H1 (cell line): ENCODE measurements at regions not wholly inside any gene's neighbourhood (a gene's known extent, or its start where the extent isn't known, plus 50 kb on each side); places are given as distances from the start of the nearest gene placed in this dataset.
A peak's percentile ranks its signal among the peaks of the same experiment; 100 is the strongest.

Experiments used
- CTCF ChIA-PET: fragments of 300-600 bp; sonication (Branson Sonifier 250); formaldehyde crosslinking; loops from one replicate; lab custom pipeline; 2021; ENCODE audit not compliant: partially characterized antibody; lab: Charles Lee
- POLR2A ChIA-PET: fragments of 300-600 bp; sonication (Branson Sonifier 250); formaldehyde crosslinking; loops from one replicate; lab custom pipeline; 2021; ENCODE audit warnings: inconsistent platforms; ENCODE audit not compliant: partially characterized antibody; lab: Charles Lee
- DNase-seq, 2 experiments: peaks; one replicate each; pipeline versions ENCODE4 v3.0.0 to v3.0.0-alpha.2; 2010 to 2022; ENCODE audit warnings: low spot score in 2 of 2, low read depth in 1 of 2, mixed read lengths in 1 of 2
- FAIRE-seq: peaks from 2 replicates; lab custom pipeline; 2011; peaks lifted over from hg19 to GRCh38; lab: Jason Lieb, UNC
- H2AFZ ChIP-seq: 2 replicates; pipeline ENCODE4 v1.8.1; 2012; ENCODE audit warnings: low read length, inconsistent platforms
- H2AK5ac ChIP-seq: 2 replicates; pipeline ENCODE4 v1.6.1; 2013; ENCODE audit warnings: low read depth, low read length
- H2BK120ac ChIP-seq: replicated peaks from 2 replicates; pipeline ENCODE3; 2013; ENCODE audit warnings: low read depth, low read length, inconsistent platforms
- H2BK12ac ChIP-seq: 2 replicates; pipeline ENCODE4 v1.6.1; 2013; ENCODE audit warnings: low read depth, low read length
- H2BK15ac ChIP-seq: 2 replicates; pipeline ENCODE4 v1.6.1; 2013; ENCODE audit warnings: low read length
- H2BK20ac ChIP-seq: 2 replicates; pipeline ENCODE4 v1.6.1; 2013; ENCODE audit warnings: low read length
- H2BK5ac ChIP-seq: 2 replicates; pipeline ENCODE4 v1.6.1; 2013; ENCODE audit warnings: low read depth, low read length
- H3K14ac ChIP-seq: 2 replicates; pipeline ENCODE4 v1.6.1; 2013; ENCODE audit warnings: inconsistent platforms; ENCODE audit not compliant: insufficient read length
- H3K18ac ChIP-seq: 2 replicates; pipeline ENCODE4 v1.6.1; 2013; ENCODE audit warnings: low read length; ENCODE audit errors: extremely low read depth
- H3K23ac ChIP-seq: 2 replicates; pipeline ENCODE4 v1.6.1; 2013; ENCODE audit warnings: inconsistent platforms; ENCODE audit not compliant: insufficient read length
- H3K23me2 ChIP-seq: 2 replicates; pipeline ENCODE4 v1.6.1; 2013; ENCODE audit warnings: low read depth, low read length
- H3K27ac ChIP-seq: 2 replicates; pipeline ENCODE4 v1.6.1; 2011; ENCODE audit warnings: low read depth, low read length, inconsistent platforms
- H3K27me3 ChIP-seq, 4 experiments: replicated peaks in 1 of 4; 1 replicate in 1 of 4; 2 replicates in 3 of 4; pipeline versions ENCODE4 v1.6.1 to v1.8.1; 2011 to 2013; ENCODE audit warnings: low read length in 3 of 4, mild to moderate bottlenecking in 3 of 4, inconsistent platforms in 2 of 4, mixed read lengths in 2 of 4, moderate library complexity in 1 of 4; ENCODE audit not compliant: control insufficient read depth in 3 of 4, insufficient read depth in 3 of 4; ENCODE audit errors: extremely low read depth in 1 of 4
- H3K36me3 ChIP-seq, 4 experiments: 2 replicates each; pipeline versions ENCODE4 v1.6.1 to v1.8.1; 2011 to 2013; ENCODE audit warnings: mild to moderate bottlenecking in 4 of 4, low read length in 3 of 4, moderate library complexity in 2 of 4, control low read depth in 1 of 4, inconsistent platforms in 1 of 4; ENCODE audit not compliant: insufficient read depth in 4 of 4, control insufficient read depth in 2 of 4
- H3K4ac ChIP-seq: replicated peaks from 2 replicates; pipeline ENCODE3; 2013; ENCODE audit warnings: low read length, low read depth, mixed read lengths, inconsistent platforms; ENCODE audit not compliant: insufficient read length
- H3K4me1 ChIP-seq, 4 experiments: replicated peaks in 1 of 4; 1 replicate in 1 of 4; 2 replicates in 3 of 4; pipeline versions ENCODE4 v1.6.1 to v1.8.1; 2011 to 2013; ENCODE audit warnings: low read length in 3 of 4, inconsistent platforms in 2 of 4, mixed read lengths in 1 of 4; ENCODE audit not compliant: insufficient read depth in 4 of 4, control insufficient read depth in 3 of 4
- H3K4me2 ChIP-seq, 2 experiments: 2 replicates each; pipeline versions ENCODE4 v1.6.1 to v1.8.1; 2011 to 2013; ENCODE audit warnings: low read depth in 2 of 2, low read length in 2 of 2, control low read depth in 1 of 2, inconsistent platforms in 1 of 2, mild to moderate bottlenecking in 1 of 2; ENCODE audit not compliant: insufficient read depth in 1 of 2
- H3K4me3 ChIP-seq, 4 experiments: fragments of 200-600, 300-600 bp in 1 of 4; sonication (generic), shearing (Covaris generic), sonication (Bioruptor Twin) in 1 of 4; 2 replicates each; pipeline versions ENCODE4 v1.5.1 to v1.8.1; 2011 to 2016; ENCODE audit warnings: low read length in 4 of 4, low read depth in 3 of 4, control low read depth in 2 of 4, inconsistent platforms in 2 of 4, mild to moderate bottlenecking in 2 of 4, mixed read lengths in 1 of 4, moderate library complexity in 1 of 4; ENCODE audit not compliant: insufficient read depth in 2 of 4; ENCODE audit errors: extremely low read depth in 1 of 4
- H3K56ac ChIP-seq: replicated peaks from 2 replicates; pipeline ENCODE3; 2013; ENCODE audit warnings: low read depth, mild to moderate bottlenecking, mixed read lengths, low read length, inconsistent platforms; ENCODE audit not compliant: insufficient read length
- H3K79me1 ChIP-seq: 2 replicates; pipeline ENCODE4 v1.6.1; 2013; ENCODE audit warnings: low read depth, low read length, control low read depth
- H3K79me2 ChIP-seq, 2 experiments: 2 replicates each; pipeline versions ENCODE4 v1.6.1 to v1.8.1; 2012 to 2013; ENCODE audit warnings: low read length in 2 of 2, mild to moderate bottlenecking in 2 of 2, inconsistent platforms in 1 of 2; ENCODE audit not compliant: insufficient read depth in 2 of 2, control insufficient read depth in 1 of 2
- H3K9ac ChIP-seq, 4 experiments: replicated peaks in 1 of 4; 1 replicate in 1 of 4; 2 replicates in 3 of 4; pipeline versions ENCODE4 v1.6.1 to v1.8.1; 2011 to 2013; ENCODE audit warnings: low read depth in 3 of 4, low read length in 3 of 4, control low read depth in 2 of 4, mild to moderate bottlenecking in 2 of 4, moderate library complexity in 2 of 4, inconsistent platforms in 1 of 4; ENCODE audit errors: extremely low read depth in 1 of 4
- H3K9me3 ChIP-seq, 2 experiments: 2 replicates each; pipeline versions ENCODE4 v1.6.1 to v1.8.1; 2012 to 2013; ENCODE audit warnings: mild to moderate bottlenecking in 2 of 2, moderate library complexity in 2 of 2, control low read depth in 1 of 2, inconsistent platforms in 1 of 2, low read depth in 1 of 2, low read length in 1 of 2, mixed read lengths in 1 of 2; ENCODE audit not compliant: insufficient read depth in 2 of 2
- H4K20me1 ChIP-seq, 2 experiments: replicated peaks in 1 of 2; 2 replicates each; pipeline versions ENCODE3 to v1.8.1; 2011 to 2013; ENCODE audit warnings: inconsistent platforms in 2 of 2, low read length in 2 of 2, mild to moderate bottlenecking in 1 of 2; ENCODE audit not compliant: insufficient read depth in 2 of 2, control insufficient read depth in 1 of 2
- H4K5ac ChIP-seq: 2 replicates; pipeline ENCODE4 v1.6.1; 2013; ENCODE audit warnings: low read length, low read depth, mixed read lengths, inconsistent platforms; ENCODE audit not compliant: insufficient read length
- H4K8ac ChIP-seq: 2 replicates; pipeline ENCODE4 v1.8.0; 2013; ENCODE audit warnings: mild to moderate bottlenecking, moderate library complexity, low read length, inconsistent platforms; ENCODE audit not compliant: insufficient read depth; ENCODE audit errors: extremely low read depth
- H4K91ac ChIP-seq: replicated peaks from 2 replicates; pipeline ENCODE3; 2013; ENCODE audit warnings: low read length, mixed read lengths, inconsistent platforms; ENCODE audit not compliant: insufficient read length
- RAD21 ChIP-seq, 2 experiments: IDR thresholded peaks in 1 of 2; conservative IDR thresholded peaks in 1 of 2; 2 replicates each; pipeline ENCODE4 v1.6.1; 2011; ENCODE audit warnings: low read depth in 2 of 2, low read length in 2 of 2, improper control_type of control experiment in 1 of 2, inconsistent platforms in 1 of 2, mild to moderate bottlenecking in 1 of 2, moderate library complexity in 1 of 2
- SUZ12 ChIP-seq: fragments of 200-600 bp; sonication (generic); IDR thresholded peaks from 2 replicates; pipeline ENCODE4 v1.6.1; 2012; ENCODE audit warnings: mild to moderate bottlenecking, inconsistent platforms, low read length, moderate library complexity, mixed read lengths
- WGBS, 2 experiments: shearing (Covaris generic) in 1 of 2; methylation state at CpG; one replicate each; pipeline versions ENCODE4 v1.1.6 to v1.1.7; 2013 to 2015; ENCODE audit warnings: low lambda C conversion rate in 2 of 2, mixed read lengths in 2 of 2, inconsistent platforms in 1 of 2, low coverage in 1 of 2, missing lambda C conversion rate in 1 of 2; ENCODE audit not compliant: insufficient replicate concordance in 2 of 2, insufficient coverage in 1 of 2, insufficient read length in 1 of 2; ENCODE audit errors: extremely low coverage in 1 of 2, missing lambda C conversion rate in 1 of 2; 5-methylcytosine and 5-hydroxymethylcytosine counted together
- TF ChIP-seq, protein P1 (sequence below): IDR thresholded peaks from 2 replicates; pipeline ENCODE4 v1.6.1; 2012; ENCODE audit warnings: inconsistent platforms

DNA sequence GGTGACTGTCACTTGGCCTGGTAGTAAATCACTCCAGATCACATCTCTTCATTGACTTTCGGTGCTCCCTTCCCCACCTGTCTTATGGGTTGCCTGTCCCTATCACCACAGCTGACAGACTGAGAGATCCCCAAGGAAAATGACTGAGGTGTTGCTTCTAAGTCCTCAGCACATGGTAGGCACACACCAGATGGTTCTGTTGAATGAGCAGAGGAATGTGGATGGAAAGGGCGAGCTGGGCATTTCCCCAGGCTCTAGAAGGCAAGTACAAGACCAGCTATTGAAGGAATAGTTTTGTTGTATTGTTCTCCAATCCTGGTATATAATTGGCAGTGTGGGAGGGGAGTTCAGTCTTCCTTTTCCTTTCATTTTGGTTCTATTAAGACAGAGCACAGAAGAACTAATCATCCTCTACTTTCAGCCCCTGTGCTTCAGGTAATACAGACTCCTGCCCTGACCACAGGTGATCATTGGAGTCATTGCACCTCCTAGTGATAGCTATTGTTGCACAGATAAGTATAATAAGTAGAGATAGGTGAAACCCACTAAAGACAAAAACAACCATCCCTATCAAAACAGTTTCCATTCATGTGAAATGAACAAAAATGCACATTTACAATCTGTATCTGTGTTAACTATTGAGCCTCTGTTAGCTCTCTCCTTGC lies 158.6 kb downstream of the TRAM1L1 start:
- H3K14ac ChIP-seq: no peak overlapping the region
- H3K79me2 ChIP-seq: no peaks in the 10 kb centered on the region
- H2BK12ac ChIP-seq: 0 out of 2 replicates have a peak overlapping the region, but pooled peaks have one; percentile 35
- 0 out of 2 replicates have a peak overlapping the region, but pooled peaks have one; percentile 78 for H2AFZ ChIP-seq
- 86% methylated on average over 2 of the region's 2 CpGs; no CpG with 5 or more reads in 1 of the 2 experiments for WGBS, 2 experiments
- no peaks in the 10 kb centered on the region for H3K36me3 ChIP-seq
- H3K79me1 ChIP-seq: no peaks in the 10 kb centered on the region
- ChIA-PET POLR2A (no interaction called here), CTCF (interaction anchor here (0.7 to 1.6 kb wide), 2 partner anchors 11 to 28 kb away, joined by 3 read pairs; no protein-coding TSS in a partner anchor)
- no peaks in the 10 kb centered on the region for H3K9me3 ChIP-seq
- H4K8ac ChIP-seq: no peak overlapping the region
- no peak overlapping the region for H3K56ac ChIP-seq
- H3K9ac ChIP-seq: no peak overlapping the region
- H2BK5ac ChIP-seq: no peak overlapping the region; the same call in 1 of the 2 replicates
- H4K5ac ChIP-seq: no peak overlapping the region
- H3K27me3 ChIP-seq: peaks cover 0 to 5% (median 2%) of the 10 kb centered on the region in 4 experiments; a peak in 2 of 7 replicates
- H3K23ac ChIP-seq: no peak overlapping the region
- H2BK120ac ChIP-seq: no peak overlapping the region
- no peak overlapping the region for H3K4ac ChIP-seq
- peak overlapping the region; percentile 70 to 72; a peak in 3 of 4 replicates for H3K4me2 ChIP-seq
- H4K20me1 ChIP-seq: no peaks in the 10 kb centered on the region
- no peak overlapping the region for H3K27ac ChIP-seq
- no peak overlapping the region for H2AK5ac ChIP-seq
- peak; percentile 60 for FAIRE-seq
- TF ChIP-seq SUZ12 (no peak), RAD21 (IDR thresholded peaks at IDR 0.05 in 1 of 2, conservative IDR thresholded peaks at IDR 0.05 in 1 of 2; ENCODE audit: low read depth in 2 of 2, low read length in 2 of 2) (peak; percentile 35; a peak in 3 of 4 replicates)
- TF ChIP-seq, protein P1, sequence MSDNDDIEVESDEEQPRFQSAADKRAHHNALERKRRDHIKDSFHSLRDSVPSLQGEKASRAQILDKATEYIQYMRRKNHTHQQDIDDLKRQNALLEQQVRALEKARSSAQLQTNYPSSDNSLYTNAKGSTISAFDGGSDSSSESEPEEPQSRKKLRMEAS: 0 out of 2 replicates have a peak, but pooled peaks have one; percentile 51
- no peak overlapping the region for H2BK20ac ChIP-seq
- H3K23me2 ChIP-seq: no peaks in the 10 kb centered on the region; the same call in 1 of the 2 replicates
- no peak overlapping the region for H2BK15ac ChIP-seq
- H3K4me1 ChIP-seq: peaks cover 0 to 6% (median 3%) of the 10 kb centered on the region in 4 experiments; a peak in 4 of 7 replicates
- peak overlapping the region in 1 of 4 experiments; percentile 67; a peak in 1 of 8 replicates for H3K4me3 ChIP-seq
- H4K91ac ChIP-seq: no peak overlapping the region
- peak in 1 of 2 experiments; percentile 43 for DNase-seq
- H3K18ac ChIP-seq: no peak overlapping the region
